ENCODE measurements at regions not wholly inside any gene's neighbourhood (a gene's known extent, or its start where the extent isn't known, plus 50 kb on each side); places are given as distances from the start of the nearest gene placed in this dataset.

- no peak overlapping the region for H3K27ac ChIP-seq
- no peaks in the 10 kb centered on the region for H3K36me3 ChIP-seq (ENCODE audit: low read depth)
- no peaks in the 10 kb centered on the region for H3K9me2 ChIP-seq (ENCODE audit: insufficient read depth)
- H4K20me1 ChIP-seq (ENCODE audit: insufficient read depth), result no peaks in the 10 kb centered on the region
- H3K4me3 ChIP-seq, result no peak overlapping the region
- H3K79me2 ChIP-seq (ENCODE audit: insufficient read depth), result no peaks in the 10 kb centered on the region
- no peak overlapping the region for H3K9ac ChIP-seq
- no peaks in the 10 kb centered on the region for H3K27me3 ChIP-seq (replicated peaks; ENCODE audit: insufficient read depth)
- no peak overlapping the region for H2AFZ ChIP-seq
- H3K9me3 ChIP-seq (ENCODE audit: low read depth), result no peaks in the 10 kb centered on the region
- in situ Hi-C loops (cut with MboI), result no loop called here
- H3K4me2 ChIP-seq (ENCODE audit: unreplicated experiment), result no peak overlapping the region
- DNase-seq, result no peak
- 16 to 21% methylated on average over 2 of the region's 2 CpGs for WGBS, 2 experiments (ENCODE audit: low coverage in 1 of 2, low lambda C conversion rate in 2 of 2, missing lambda C conversion rate in 2 of 2)
- no peaks in the 10 kb centered on the region for H3F3A ChIP-seq (ENCODE audit: insufficient read depth)
- TF ChIP-seq EZH2 (IDR thresholded peaks at IDR 0.05; ENCODE audit: insufficient read depth, poor library complexity, severe bottlenecking) (no peak), EZH2phosphoT487 (IDR thresholded peaks at IDR 0.05; ENCODE audit: insufficient read depth, low read depth) (no peak)
- H3K4me1 ChIP-seq (ENCODE audit: insufficient read depth), result no peaks in the 10 kb centered on the region
Measured at GRCh38 chr10:9719246-9719645, 1298.4 kb upstream of the CELF2 start.

DNA sequence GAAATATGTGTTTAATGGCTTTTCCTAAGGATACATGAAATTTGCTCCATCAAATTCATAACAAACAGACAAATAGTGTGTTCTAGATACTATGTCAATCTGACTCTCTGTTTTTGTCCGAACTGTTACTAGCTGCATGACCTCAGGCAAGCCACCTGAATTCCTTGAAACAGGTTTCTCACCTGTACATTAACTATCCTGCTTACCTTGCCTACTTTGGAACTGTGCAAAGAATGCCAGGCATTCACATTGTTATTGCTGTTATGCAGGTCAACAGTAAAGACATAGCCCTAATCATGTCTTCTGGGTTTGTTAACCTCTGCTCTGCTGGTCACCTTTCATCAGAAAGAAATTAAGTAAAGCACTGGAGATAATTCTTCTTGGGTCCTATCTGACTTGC, 1283.9 kb upstream of the CELF2 start:
- no peak overlapping the region for H3K27ac ChIP-seq
- H3K9ac ChIP-seq, result no peak overlapping the region
- H3K36me3 ChIP-seq (ENCODE audit: low read depth), result no peaks in the 10 kb centered on the region
- in situ Hi-C loops (cut with MboI), result no loop called here
- H4K20me1 ChIP-seq (ENCODE audit: insufficient read depth), result no peaks in the 10 kb centered on the region
- TF ChIP-seq EZH2 (IDR thresholded peaks at IDR 0.05; ENCODE audit: insufficient read depth, poor library complexity, severe bottlenecking) (no peak), EZH2phosphoT487 (IDR thresholded peaks at IDR 0.05; ENCODE audit: insufficient read depth, low read depth) (no peak)
- H3K4me3 ChIP-seq, result no peak overlapping the region
- 2 to 10% methylated on average over 1 of the region's 1 CpG for WGBS, 2 experiments (ENCODE audit: low coverage in 1 of 2, low lambda C conversion rate in 2 of 2, missing lambda C conversion rate in 2 of 2)
- no peaks in the 10 kb centered on the region for H3K27me3 ChIP-seq (replicated peaks; ENCODE audit: insufficient read depth)
- H3K4me2 ChIP-seq (ENCODE audit: unreplicated experiment), result no peak overlapping the region
- no peak overlapping the region for H2AFZ ChIP-seq
- no peaks in the 10 kb centered on the region for H3F3A ChIP-seq (ENCODE audit: insufficient read depth)
- no peaks in the 10 kb centered on the region for H3K79me2 ChIP-seq (ENCODE audit: insufficient read depth)
- H3K9me2 ChIP-seq (ENCODE audit: insufficient read depth), result no peaks in the 10 kb centered on the region
- DNase-seq, result no peak
- H3K4me1 ChIP-seq (ENCODE audit: insufficient read depth), result no peaks in the 10 kb centered on the region
- H3K9me3 ChIP-seq (ENCODE audit: low read depth), result no peaks in the 10 kb centered on the region

DNA sequence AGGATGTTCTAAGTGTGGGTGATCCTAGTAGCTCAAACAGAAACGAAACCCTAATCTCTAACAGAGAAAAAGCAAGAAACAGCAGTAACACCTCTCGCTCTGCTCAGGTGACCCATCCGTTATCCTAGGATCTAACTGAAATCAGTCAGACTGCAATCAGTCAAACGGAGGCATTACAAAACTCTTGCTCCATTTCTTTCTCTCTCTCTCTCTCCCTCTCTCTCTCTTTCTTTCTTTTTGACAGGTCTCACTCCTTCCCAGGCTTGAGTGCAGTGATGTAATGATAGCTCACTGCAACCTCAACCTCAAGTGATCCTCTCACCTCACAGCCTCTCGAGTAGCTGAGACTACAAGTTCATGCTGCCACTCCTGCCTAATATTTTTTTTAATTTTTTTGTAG, 1283.5 kb upstream of the CELF2 start:
- Histone ChIP-seq H2AFZ (no peak overlapping the region), H3K4me1 (ENCODE audit: insufficient read depth) (no peaks in the 10 kb centered on the region)
- WGBS, 2 experiments (ENCODE audit: low coverage in 1 of 2, low lambda C conversion rate in 2 of 2, missing lambda C conversion rate in 2 of 2), result 50 to 52% methylated on average over 5 of the region's 5 CpGs

DNA sequence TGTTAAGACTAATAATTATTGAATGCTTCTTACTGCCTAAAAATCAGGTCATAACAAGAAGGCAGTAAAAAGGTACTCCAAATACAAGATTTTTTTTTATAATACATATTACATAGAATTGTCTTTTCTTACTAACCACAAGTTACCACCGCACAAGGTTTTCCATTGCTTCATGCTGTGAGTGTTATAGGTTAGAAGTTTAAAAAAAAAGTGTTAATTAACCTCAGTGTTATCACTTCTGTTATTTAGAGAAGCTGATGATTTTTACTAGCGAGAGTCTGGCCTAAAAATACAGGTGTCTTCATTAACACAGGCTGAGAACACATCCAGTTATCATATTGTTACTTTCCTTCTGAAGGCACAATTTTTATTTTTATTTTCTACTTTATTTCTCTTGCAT, 1281.9 kb upstream of the CELF2 start:
- no peaks in the 10 kb centered on the region for H3F3A ChIP-seq (ENCODE audit: insufficient read depth)
- no peak for DNase-seq
- no peaks in the 10 kb centered on the region for H3K9me3 ChIP-seq (ENCODE audit: low read depth)
- no peaks in the 10 kb centered on the region for H3K79me2 ChIP-seq (ENCODE audit: insufficient read depth)
- H3K4me1 ChIP-seq (ENCODE audit: insufficient read depth), result no peaks in the 10 kb centered on the region
- no peaks in the 10 kb centered on the region for H3K9me2 ChIP-seq (ENCODE audit: insufficient read depth)
- no peak overlapping the region for H3K4me3 ChIP-seq
- H3K27me3 ChIP-seq (replicated peaks; ENCODE audit: insufficient read depth), result no peaks in the 10 kb centered on the region
- H3K4me2 ChIP-seq (ENCODE audit: unreplicated experiment), result no peak overlapping the region
- no peaks in the 10 kb centered on the region for H4K20me1 ChIP-seq (ENCODE audit: insufficient read depth)
- in situ Hi-C loops (cut with MboI), result no loop called here
- no peak overlapping the region for H3K9ac ChIP-seq
- no peaks in the 10 kb centered on the region for H3K36me3 ChIP-seq (ENCODE audit: low read depth)
- no peak overlapping the region for H2AFZ ChIP-seq
- no peak overlapping the region for H3K27ac ChIP-seq
- TF ChIP-seq EZH2 (IDR thresholded peaks at IDR 0.05; ENCODE audit: insufficient read depth, poor library complexity, severe bottlenecking) (no peak), EZH2phosphoT487 (IDR thresholded peaks at IDR 0.05; ENCODE audit: insufficient read depth, low read depth) (no peak)
- WGBS, 2 experiments (ENCODE audit: low coverage in 1 of 2, low lambda C conversion rate in 2 of 2, missing lambda C conversion rate in 2 of 2), result 22 to 28% methylated on average over 2 of the region's 2 CpGs

More for the DNA sequence above, 1283.5 kb upstream of the CELF2 start:
- DNase-seq, result no peak
- in situ Hi-C loops (cut with MboI), result no loop called here
- H3K9me2 ChIP-seq (ENCODE audit: insufficient read depth), result no peaks in the 10 kb centered on the region
- no peak overlapping the region for H3K4me2 ChIP-seq (ENCODE audit: unreplicated experiment)
- H3K9me3 ChIP-seq (ENCODE audit: low read depth), result no peaks in the 10 kb centered on the region
- H3K79me2 ChIP-seq (ENCODE audit: insufficient read depth), result no peaks in the 10 kb centered on the region
- no peaks in the 10 kb centered on the region for H4K20me1 ChIP-seq (ENCODE audit: insufficient read depth)
- no peak overlapping the region for H3K9ac ChIP-seq
- H3K4me3 ChIP-seq, result no peak overlapping the region
- no peak for TF ChIP-seq EZH2phosphoT487 (IDR thresholded peaks at IDR 0.05; ENCODE audit: insufficient read depth, low read depth)
- TF ChIP-seq EZH2 (IDR thresholded peaks at IDR 0.05; ENCODE audit: insufficient read depth, poor library complexity, severe bottlenecking), result no peak
- H3K27ac ChIP-seq, result no peak overlapping the region
- H3K27me3 ChIP-seq (replicated peaks; ENCODE audit: insufficient read depth), result no peaks in the 10 kb centered on the region
- H3K36me3 ChIP-seq (ENCODE audit: low read depth), result no peaks in the 10 kb centered on the region
- H3F3A ChIP-seq (ENCODE audit: insufficient read depth), result no peaks in the 10 kb centered on the region

GRCh38 chr10:9743639-9744038, 1274.0 kb upstream of the CELF2 start:
- in situ Hi-C loops (cut with MboI), result no loop called here
- no peaks in the 10 kb centered on the region for H3K9me2 ChIP-seq (ENCODE audit: insufficient read depth)
- no peaks in the 10 kb centered on the region for H3K4me1 ChIP-seq (ENCODE audit: insufficient read depth)
- no peaks in the 10 kb centered on the region for H3K9me3 ChIP-seq (ENCODE audit: low read depth)
- no peaks in the 10 kb centered on the region for H3F3A ChIP-seq (ENCODE audit: insufficient read depth)
- no peaks in the 10 kb centered on the region for H3K27me3 ChIP-seq (replicated peaks; ENCODE audit: insufficient read depth)
- H3K9ac ChIP-seq, result no peak overlapping the region
- no peak overlapping the region for H3K4me2 ChIP-seq (ENCODE audit: unreplicated experiment)
- no peak for DNase-seq
- no peaks in the 10 kb centered on the region for H3K36me3 ChIP-seq (ENCODE audit: low read depth)
- H3K79me2 ChIP-seq (ENCODE audit: insufficient read depth), result no peaks in the 10 kb centered on the region
- TF ChIP-seq EZH2phosphoT487 (IDR thresholded peaks at IDR 0.05; ENCODE audit: insufficient read depth, low read depth) (no peak), EZH2 (IDR thresholded peaks at IDR 0.05; ENCODE audit: insufficient read depth, poor library complexity, severe bottlenecking) (no peak)
- H3K4me3 ChIP-seq, result no peak overlapping the region
- H4K20me1 ChIP-seq (ENCODE audit: insufficient read depth), result no peaks in the 10 kb centered on the region
- no peak overlapping the region for H2AFZ ChIP-seq
- no peak overlapping the region for H3K27ac ChIP-seq
